Psoas muscle (tissue), 7 donors: ENCODE measurements at regions not wholly inside any gene's neighbourhood (a gene's known extent, or its start where the extent isn't known, plus 50 kb on each side); places are given as distances from the start of the nearest gene placed in this dataset.

Source experiments
- ATAC-seq, 4 donors: fragments of 200-7000 bp; cut with Tn5 transposase; one replicate each; pipeline ENCODE4 v1.9.1; 2020; ENCODE audit warnings: moderate library complexity in 3 of 4, mild to moderate bottlenecking in 2 of 4
- DNase-seq, 2 donors: peaks; one replicate each; pipeline ENCODE4 v3.0.0-alpha.2; 2020
- H3K27ac ChIP-seq: fragments of 200-600 bp; one replicate; pipeline ENCODE4 v1.8.0; 2022
- H3K27me3 ChIP-seq, 3 donors: fragments of 200-600 bp in 1 of 3; one replicate each; pipeline versions ENCODE4 v1.6.1 to v1.8.0; 2013 to 2022; ENCODE audit warnings: low read length in 2 of 3, mild to moderate bottlenecking in 2 of 3, moderate library complexity in 1 of 3; ENCODE audit not compliant: insufficient read depth in 3 of 3
- H3K36me3 ChIP-seq, 2 donors: fragments of 200-600 bp in 1 of 2; one replicate each; pipeline versions ENCODE4 v1.6.1 to v1.8.0; 2013 to 2022; ENCODE audit warnings: low read depth in 1 of 2, mild to moderate bottlenecking in 1 of 2, moderate library complexity in 1 of 2; ENCODE audit not compliant: insufficient read depth in 1 of 2
- H3K4me1 ChIP-seq: fragments of 200-600 bp; one replicate; pipeline ENCODE4 v1.8.0; 2022
- H3K4me3 ChIP-seq: fragments of 200-600 bp; one replicate; pipeline ENCODE4 v1.8.0; 2022; ENCODE audit warnings: mild to moderate bottlenecking
- H3K9me3 ChIP-seq: fragments of 200-600 bp; one replicate; pipeline ENCODE4 v1.8.0; 2022
- WGBS, 3 donors: extraction: QIAGEN DNeasy Blood & Tissue Kit; methylation state at CpG; one replicate each; pipeline versions ENCODE4 v1.1.6 to v1.1.7; 2013; 5-methylcytosine and 5-hydroxymethylcytosine counted together
- intact Hi-C, 2 donors: fragments of 100-400 bp; cut with DNase I; formaldehyde crosslinking; loops; one replicate each; pipeline versions ENCODE4 v1.11.0 to v1.14.2; 2022
- TF ChIP-seq, protein P1 (sequence below): fragments of 200-600 bp; IDR thresholded peaks from one replicate; pipeline ENCODE4 v1.8.0; 2022; ENCODE audit warnings: antibody characterized with exemption
- donor health status: healthy with polysubstance abuse.
- donor health status: DM: no; HTN: no; CAD: no; lungs with moderate emphysema.
- donor health status: Bipolar disorder and iron deficiency.
- donor health status: healthy.
- donor health status: DM: yes; HTN: yes; CAD: no.
- donor health status: DM: no; HTN: no; CAD: no.
- donor health status: DM: yes; HTN: yes; CAD: no.

DNA sequence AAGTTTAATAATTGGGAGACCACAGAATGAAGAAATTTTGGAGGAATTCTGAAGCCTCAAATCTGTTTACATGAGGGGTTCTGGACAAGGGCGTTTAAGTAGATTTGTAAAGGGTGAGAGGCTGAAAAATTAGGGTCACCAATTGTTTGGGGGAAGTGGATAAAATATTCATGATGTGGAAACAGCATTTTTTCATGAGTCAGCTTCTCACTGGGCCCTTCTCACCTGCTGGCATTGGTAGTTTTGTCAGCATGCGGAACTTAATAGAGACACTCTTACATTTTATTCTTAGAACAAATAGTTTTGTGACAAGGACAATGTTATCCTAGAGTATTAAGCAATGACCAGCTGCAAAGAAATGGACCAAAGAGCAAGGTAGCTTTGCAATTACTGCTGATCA lies 634.4 kb downstream of the LRFN5 start:
- TF ChIP-seq, protein P1, sequence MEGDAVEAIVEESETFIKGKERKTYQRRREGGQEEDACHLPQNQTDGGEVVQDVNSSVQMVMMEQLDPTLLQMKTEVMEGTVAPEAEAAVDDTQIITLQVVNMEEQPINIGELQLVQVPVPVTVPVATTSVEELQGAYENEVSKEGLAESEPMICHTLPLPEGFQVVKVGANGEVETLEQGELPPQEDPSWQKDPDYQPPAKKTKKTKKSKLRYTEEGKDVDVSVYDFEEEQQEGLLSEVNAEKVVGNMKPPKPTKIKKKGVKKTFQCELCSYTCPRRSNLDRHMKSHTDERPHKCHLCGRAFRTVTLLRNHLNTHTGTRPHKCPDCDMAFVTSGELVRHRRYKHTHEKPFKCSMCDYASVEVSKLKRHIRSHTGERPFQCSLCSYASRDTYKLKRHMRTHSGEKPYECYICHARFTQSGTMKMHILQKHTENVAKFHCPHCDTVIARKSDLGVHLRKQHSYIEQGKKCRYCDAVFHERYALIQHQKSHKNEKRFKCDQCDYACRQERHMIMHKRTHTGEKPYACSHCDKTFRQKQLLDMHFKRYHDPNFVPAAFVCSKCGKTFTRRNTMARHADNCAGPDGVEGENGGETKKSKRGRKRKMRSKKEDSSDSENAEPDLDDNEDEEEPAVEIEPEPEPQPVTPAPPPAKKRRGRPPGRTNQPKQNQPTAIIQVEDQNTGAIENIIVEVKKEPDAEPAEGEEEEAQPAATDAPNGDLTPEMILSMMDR: no peak
- DNase-seq (no peak), ATAC-seq (no peak)
- Histone ChIP-seq H3K4me1 (no peaks in the 10 kb centered on the region), H3K27me3 (no peaks in the 10 kb centered on the region), H3K9me3 (no peaks in the 10 kb centered on the region), H3K27ac (no peak overlapping the region), H3K4me3 (no peak overlapping the region), H3K36me3 (no peaks in the 10 kb centered on the region)
- intact Hi-C loops: no loop called here
- 72 to 84% (median 80%) methylated on average over 2 of the region's 2 CpGs for WGBS, 3 donors

DNA sequence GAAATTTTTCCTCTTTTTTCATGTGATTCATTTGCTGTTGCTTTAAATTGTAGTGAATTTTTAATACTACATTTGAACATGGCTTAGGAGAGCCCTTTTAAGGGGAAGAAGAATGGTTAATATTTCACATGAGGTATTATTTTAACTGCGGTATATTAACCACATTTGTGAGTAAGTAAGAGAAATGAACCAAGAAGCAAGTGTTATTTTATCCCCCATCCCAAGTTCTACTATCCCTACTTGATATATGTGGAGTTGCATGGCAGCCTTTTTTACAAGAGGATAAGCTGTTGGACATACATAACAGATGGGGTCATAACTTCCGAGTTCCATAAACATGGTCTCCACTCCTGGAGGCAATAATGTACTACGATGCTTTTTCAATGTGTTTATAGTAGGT lies 623.3 kb downstream of the LRFN5 start:
- H3K27ac ChIP-seq: no peak overlapping the region

DNA sequence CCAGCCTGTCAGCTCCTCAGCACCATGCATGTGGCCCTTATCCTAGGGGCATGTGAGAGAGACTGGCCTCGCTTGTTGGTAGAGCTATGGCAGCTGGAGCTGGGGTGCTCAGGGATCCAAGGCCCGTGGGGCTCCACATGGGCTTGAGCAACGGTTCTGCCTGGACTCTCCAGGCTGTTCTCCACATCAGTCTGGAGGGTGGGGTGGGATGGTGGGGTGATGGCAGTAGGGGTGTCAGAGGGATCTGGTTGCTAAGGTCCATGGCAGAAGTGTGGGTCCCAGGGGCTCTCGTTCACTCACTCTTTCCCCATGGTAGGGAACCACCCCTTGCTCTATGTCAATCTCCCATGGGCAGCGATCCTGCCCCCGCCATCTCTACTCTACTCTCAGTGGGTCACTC lies 622.6 kb downstream of the LRFN5 start:
- H3K9me3 ChIP-seq: no peaks in the 10 kb centered on the region
- no peak overlapping the region for H3K27ac ChIP-seq
- no peaks in the 10 kb centered on the region for H3K36me3 ChIP-seq
- H3K27me3 ChIP-seq: no peaks in the 10 kb centered on the region
- H3K4me1 ChIP-seq: no peaks in the 10 kb centered on the region
- TF ChIP-seq, protein P1: no peak
- 87 to 93% (median 90%) methylated on average over 6 of the region's 6 CpGs for WGBS, 3 donors
- intact Hi-C loops: no loop called here
- DNase-seq (no peak), ATAC-seq (no peak)
- no peak overlapping the region for H3K4me3 ChIP-seq

More for the DNA sequence above, 623.3 kb downstream of the LRFN5 start:
- Histone ChIP-seq H3K4me1 (no peaks in the 10 kb centered on the region), H3K36me3 (no peaks in the 10 kb centered on the region), H3K9me3 (no peaks in the 10 kb centered on the region), H3K27me3 (no peaks in the 10 kb centered on the region), H3K4me3 (no peak overlapping the region)
- TF ChIP-seq, protein P1: no peak
- WGBS, 3 donors: 83 to 86% (median 83%) methylated on average over 3 of the region's 3 CpGs
- DNase-seq (no peak), ATAC-seq (no peak)
- intact Hi-C loops: no loop called here

DNA sequence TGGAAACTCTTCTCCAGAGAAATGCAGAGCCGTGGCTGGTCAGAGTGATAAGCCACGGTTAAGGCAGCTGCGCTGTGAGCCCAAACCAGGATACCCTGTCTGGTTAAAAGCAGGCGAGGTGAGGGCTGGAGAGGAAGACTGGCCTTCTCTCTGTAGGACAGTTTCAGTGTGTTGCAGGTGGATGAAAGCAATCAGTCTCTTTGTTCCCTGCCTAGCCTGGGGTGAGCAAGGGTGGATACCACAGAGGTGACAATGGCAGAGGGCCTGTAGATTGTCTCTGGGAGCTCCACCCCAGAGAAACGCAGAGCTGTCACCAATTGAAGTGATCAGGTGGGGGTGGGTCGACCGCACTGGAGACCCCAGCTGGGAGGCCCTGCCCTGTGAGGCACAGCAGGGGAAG lies 621.9 kb downstream of the LRFN5 start:
- Histone ChIP-seq H3K9me3 (no peaks in the 10 kb centered on the region), H3K4me3 (no peak overlapping the region), H3K27me3 (no peaks in the 10 kb centered on the region), H3K4me1 (no peaks in the 10 kb centered on the region), H3K27ac (no peak overlapping the region), H3K36me3 (no peaks in the 10 kb centered on the region)
- 78 to 92% (median 91%) methylated on average over 7 of the region's 7 CpGs for WGBS, 3 donors
- DNase-seq (no peak), ATAC-seq (no peak)
- TF ChIP-seq, protein P1: no peak
- intact Hi-C loops: no loop called here

DNA sequence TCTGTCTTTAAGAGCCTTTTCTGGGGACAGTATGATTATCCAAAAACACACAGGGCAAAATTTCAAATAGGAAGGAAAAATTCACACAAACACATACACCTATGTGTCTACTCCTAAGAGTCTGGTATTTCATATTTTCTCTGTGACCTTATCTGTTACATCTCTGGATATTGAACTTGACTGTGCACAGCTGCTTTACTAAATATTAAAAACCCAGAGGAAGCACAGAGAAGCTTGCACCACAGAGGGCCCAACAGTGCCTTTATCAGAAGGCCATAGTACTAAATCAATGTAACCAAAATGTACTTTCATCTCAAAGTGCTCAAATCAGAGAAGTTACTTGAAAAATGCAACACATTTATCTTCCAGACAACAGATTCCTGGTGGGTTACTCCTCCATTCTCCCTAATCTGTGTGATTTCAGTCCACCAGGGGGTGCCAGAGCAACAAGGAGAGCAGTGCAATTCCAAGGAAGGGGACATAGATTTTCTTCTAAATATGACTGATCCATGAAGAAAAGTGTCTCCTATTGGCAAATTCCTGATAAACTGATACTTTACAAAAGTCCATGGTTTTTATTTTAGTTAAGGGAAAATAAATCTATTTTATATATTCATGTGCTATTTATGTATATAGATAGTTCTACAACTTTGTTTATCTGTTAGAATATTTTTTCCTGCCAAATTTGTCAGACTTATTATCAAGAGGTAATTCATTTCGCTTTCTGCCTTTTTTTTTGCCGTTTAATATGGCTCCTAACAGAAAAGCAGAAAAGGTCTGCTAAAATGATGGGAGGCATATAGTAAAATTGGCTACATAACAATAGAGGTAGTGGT lies 617.6 kb downstream of the LRFN5 start:
- H3K4me1 ChIP-seq: no peaks in the 10 kb centered on the region
- H3K27me3 ChIP-seq: no peaks in the 10 kb centered on the region
- WGBS, 3 donors: 58 to 74% (median 65%) methylated on average over 2 of the region's 2 CpGs
- intact Hi-C loops: no loop called here
- H3K9me3 ChIP-seq: no peaks in the 10 kb centered on the region
- DNase-seq (peak in 1 of 2 donors; percentile 24), ATAC-seq (peak; percentile 41 to 79 (median 67))
- no peak overlapping the region for H3K27ac ChIP-seq
- H3K4me3 ChIP-seq: no peak overlapping the region
- no peaks in the 10 kb centered on the region for H3K36me3 ChIP-seq
- TF ChIP-seq, protein P1: peak; percentile 69
